ENCODE measurements at regions not wholly inside any gene's neighbourhood (a gene's known extent, or its start where the extent isn't known, plus 50 kb on each side); places are given as distances from the start of the nearest gene placed in this dataset.

DNA sequence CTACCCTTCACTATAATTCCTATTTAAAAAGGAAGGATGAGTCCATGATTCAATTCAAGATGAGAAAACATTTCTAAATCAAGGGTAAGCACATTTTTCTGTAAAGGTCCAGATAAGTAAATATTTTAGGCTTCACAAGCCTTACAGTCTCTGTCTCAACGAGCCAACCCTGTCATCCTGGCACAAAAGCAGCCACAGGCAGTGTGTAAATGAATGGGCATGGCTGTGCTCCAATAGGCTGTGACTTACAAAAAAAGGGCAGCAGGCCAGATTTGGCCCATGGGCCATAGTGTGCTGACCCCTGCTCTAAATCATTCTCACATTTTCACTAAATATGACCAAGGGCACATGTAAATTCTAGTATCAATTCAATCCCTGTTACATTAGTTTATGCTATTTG, 200.4 kb downstream of the WNT5A start:
- TF ChIP-seq REST (IDR thresholded peaks at IDR 0.05; ENCODE audit: insufficient read depth in 1 of 2, low read depth in 2 of 2, low read length in 2 of 2) (no peak), FOXP2 (optimal IDR thresholded peaks at IDR 0.05; ENCODE audit: borderline replicate concordance, extremely low read depth, extremely low read length, insufficient read depth) (no peak), POLR2AphosphoS5 (IDR thresholded peaks at IDR 0.05; ENCODE audit: low read depth, low read length) (no peak), SIN3A (IDR thresholded peaks at IDR 0.05; ENCODE audit: borderline replicate concordance, insufficient read depth, low read length) (no peak), TAF1 (IDR thresholded peaks at IDR 0.05; ENCODE audit: borderline replicate concordance, insufficient read depth, low read length) (no peak)

DNA sequence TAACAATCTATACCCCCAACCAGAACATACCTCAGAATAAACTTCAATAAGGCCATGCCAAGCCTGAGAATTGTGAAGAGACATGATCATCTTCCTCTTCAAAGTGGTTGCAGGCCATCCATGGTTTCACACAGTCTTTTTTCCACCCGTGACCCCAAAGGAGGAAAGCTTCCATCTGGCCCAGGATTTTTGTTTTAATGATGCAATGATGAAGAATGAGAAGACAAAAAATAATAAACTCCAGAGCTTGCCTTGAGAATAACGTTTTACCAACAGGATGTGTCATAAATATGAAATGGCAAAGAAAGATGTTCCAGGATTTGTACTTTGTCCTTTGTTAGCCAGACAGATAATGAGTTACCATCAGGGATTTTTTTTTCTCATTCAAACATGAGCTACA, 201.9 kb downstream of the WNT5A start:
- TF ChIP-seq FOXP2 (optimal IDR thresholded peaks at IDR 0.05; ENCODE audit: borderline replicate concordance, extremely low read depth, extremely low read length, insufficient read depth) = no peak
- TF ChIP-seq POLR2AphosphoS5 (IDR thresholded peaks at IDR 0.05; ENCODE audit: low read depth, low read length) = no peak
- TF ChIP-seq SIN3A (IDR thresholded peaks at IDR 0.05; ENCODE audit: borderline replicate concordance, insufficient read depth, low read length) = no peak

DNA sequence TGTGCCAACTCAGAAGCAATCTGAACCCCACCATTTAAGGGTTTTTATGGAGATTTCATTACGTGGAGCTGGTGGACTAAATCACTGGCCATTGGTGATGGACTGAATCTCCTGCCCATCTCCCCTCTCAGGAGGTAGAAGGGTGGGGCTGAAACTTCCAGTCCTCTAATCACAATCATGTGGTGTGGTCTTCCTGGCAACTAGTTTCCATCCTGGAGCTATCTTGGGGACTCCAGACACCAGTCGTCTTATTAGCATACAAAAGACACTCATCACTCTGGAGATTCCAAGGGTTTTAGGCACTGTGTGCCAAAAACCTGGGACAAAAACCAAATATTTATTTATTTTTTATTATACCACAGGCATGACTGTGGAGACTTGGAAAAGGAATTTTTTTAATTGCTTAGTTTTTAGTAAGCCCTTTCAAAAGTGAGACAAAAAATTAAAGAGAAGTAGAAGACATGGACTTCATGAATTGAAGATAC, 203.6 kb downstream of the WNT5A start:
- TF ChIP-seq TAF1 (IDR thresholded peaks at IDR 0.05; ENCODE audit: borderline replicate concordance, insufficient read depth, low read length) = no peak

DNA sequence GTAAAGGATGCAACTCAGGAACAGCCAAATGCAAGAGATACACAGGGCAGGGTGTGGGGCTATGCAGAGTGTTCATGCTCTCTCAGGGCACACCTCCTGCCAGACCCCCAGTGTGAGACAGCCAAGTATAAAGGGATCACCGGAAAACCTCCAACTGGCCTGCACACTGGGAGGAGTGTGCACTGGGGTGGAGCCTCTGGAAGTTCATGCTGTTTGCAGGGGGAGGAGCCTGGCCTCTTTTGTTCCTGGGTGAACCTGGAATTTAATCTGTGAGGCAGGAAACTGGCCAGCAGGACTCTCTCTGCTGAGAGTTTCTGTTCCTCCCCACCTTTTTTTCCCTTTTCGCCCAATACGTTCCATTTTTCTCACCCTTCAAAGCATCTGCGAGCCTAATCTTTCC, 204.1 kb downstream of the WNT5A start:
- TF ChIP-seq FOXP2 (optimal IDR thresholded peaks at IDR 0.05; ENCODE audit: borderline replicate concordance, extremely low read depth, extremely low read length, insufficient read depth) = no peak

- no peak for TF ChIP-seq FOXP2 (optimal IDR thresholded peaks at IDR 0.05; ENCODE audit: borderline replicate concordance, extremely low read depth, extremely low read length, insufficient read depth)
- TF ChIP-seq SIN3A (IDR thresholded peaks at IDR 0.05; ENCODE audit: borderline replicate concordance, insufficient read depth, low read length) = no peak
- TF ChIP-seq POLR2AphosphoS5 (IDR thresholded peaks at IDR 0.05; ENCODE audit: low read depth, low read length) = no peak
- no peak for TF ChIP-seq TAF1 (IDR thresholded peaks at IDR 0.05; ENCODE audit: borderline replicate concordance, insufficient read depth, low read length)
- TF ChIP-seq REST (IDR thresholded peaks at IDR 0.05; ENCODE audit: insufficient read depth in 1 of 2, low read depth in 2 of 2, low read length in 2 of 2) = no peak
Measured at GRCh38 chr3:55272031-55272645, 215.0 kb downstream of the WNT5A start.

DNA sequence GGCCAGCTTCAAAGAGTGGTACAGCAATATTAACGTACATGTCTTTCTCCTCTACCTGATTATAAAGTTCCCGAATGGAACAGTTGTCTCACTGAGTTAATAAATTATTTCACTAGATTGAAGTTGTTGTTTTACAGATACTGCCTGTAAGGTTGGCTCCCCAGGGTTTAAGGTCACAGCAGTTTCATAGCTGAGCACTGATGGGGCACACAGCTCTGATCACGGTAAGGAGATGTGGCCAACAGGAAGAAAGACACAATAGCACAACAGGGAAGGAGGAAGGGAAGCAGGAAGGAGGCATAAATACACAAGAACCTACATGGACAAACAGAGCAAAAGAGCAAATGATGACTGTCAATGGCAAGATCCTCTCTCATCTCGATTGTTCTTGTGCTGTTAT, 215.6 kb downstream of the WNT5A start:
- no peak for TF ChIP-seq FOXP2 (optimal IDR thresholded peaks at IDR 0.05; ENCODE audit: borderline replicate concordance, extremely low read depth, extremely low read length, insufficient read depth)
- no peak for TF ChIP-seq TAF1 (IDR thresholded peaks at IDR 0.05; ENCODE audit: borderline replicate concordance, insufficient read depth, low read length)

GRCh38 chr3:55270976-55271375, 216.1 kb downstream of the WNT5A start:
- TF ChIP-seq FOXP2 (optimal IDR thresholded peaks at IDR 0.05; ENCODE audit: borderline replicate concordance, extremely low read depth, extremely low read length, insufficient read depth) (no peak), POLR2AphosphoS5 (IDR thresholded peaks at IDR 0.05; ENCODE audit: low read depth, low read length) (no peak), REST (IDR thresholded peaks at IDR 0.05; ENCODE audit: insufficient read depth in 1 of 2, low read depth in 2 of 2, low read length in 2 of 2) (no peak), SIN3A (IDR thresholded peaks at IDR 0.05; ENCODE audit: borderline replicate concordance, insufficient read depth, low read length) (no peak), TAF1 (IDR thresholded peaks at IDR 0.05; ENCODE audit: borderline replicate concordance, insufficient read depth, low read length) (no peak)
